ENCODE measurements at regions not wholly inside any gene's neighbourhood (a gene's known extent, or its start where the extent isn't known, plus 50 kb on each side); places are given as distances from the start of the nearest gene placed in this dataset.

DNA sequence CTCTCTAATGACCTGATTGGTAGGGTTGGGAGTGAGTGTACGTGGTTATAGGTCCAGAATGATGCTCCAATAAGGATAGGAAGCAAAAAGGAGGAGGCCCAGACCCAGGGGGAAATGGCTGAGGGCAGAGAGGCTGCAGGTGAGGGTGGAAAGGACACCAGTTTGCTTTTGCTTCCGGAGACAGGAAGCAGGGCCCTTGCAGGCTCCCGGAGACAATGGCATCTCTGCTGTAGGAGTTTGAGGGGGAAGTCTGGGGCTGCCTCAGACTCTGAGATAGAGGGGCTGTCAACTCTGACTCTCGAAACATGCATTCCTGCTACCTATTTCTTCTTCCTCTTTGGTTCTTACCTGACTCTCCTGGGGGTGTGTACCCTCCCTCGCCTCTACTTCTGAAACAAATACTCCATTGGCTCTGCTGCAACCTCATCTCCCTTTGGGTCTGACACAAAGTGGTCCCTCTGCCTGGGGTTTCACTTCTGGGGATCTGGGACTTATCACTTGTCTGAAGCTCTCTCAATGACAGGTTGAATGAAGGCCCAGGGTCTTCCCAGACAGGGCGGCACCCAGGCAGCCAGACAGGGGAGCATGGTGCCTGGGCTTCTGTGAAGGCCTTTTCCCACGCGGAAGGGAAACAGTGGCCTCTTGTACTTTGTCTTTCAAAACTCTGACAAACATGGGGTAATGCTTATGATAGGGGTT, 61.5 kb downstream of the CHRD start:
- TF ChIP-seq POLR2A (IDR thresholded peaks at IDR 0.05; ENCODE audit: low read depth, low read length): no peak
- TF ChIP-seq TAF1 (IDR thresholded peaks at IDR 0.05; ENCODE audit: low read depth, low read length): no peak
- no peak for TF ChIP-seq PAX5 (IDR thresholded peaks at IDR 0.05; ENCODE audit: insufficient read depth, low read length, severe bottlenecking)
- TF ChIP-seq POLR2AphosphoS5 (IDR thresholded peaks at IDR 0.05; ENCODE audit: low read depth, low read length): no peak
- TF ChIP-seq POU2F2 (IDR thresholded peaks at IDR 0.05; ENCODE audit: low read depth, low read length): no peak

Measured in GM12891 (cell line).